Naive B cell (primary cell): ENCODE measurements at regions not wholly inside any gene's neighbourhood (a gene's known extent, or its start where the extent isn't known, plus 50 kb on each side); places are given as distances from the start of the nearest gene placed in this dataset.
"Not testable (repeated sequence)": the region's sequence is repeated elsewhere in the genome, so short reads cannot be mapped to it uniquely, and the experiment has no call there.

Experiments used
- ATAC-seq, 2 donors: fragments of 150-1000 bp; cut with Tn5 transposase; 2 replicates each; pipeline ENCODE4 v1.10.0; 2021; ENCODE audit warnings: low read depth in 2 of 2, mild to moderate bottlenecking in 2 of 2, moderate library complexity in 2 of 2
- DNase-seq: peaks from one replicate; pipeline ENCODE4 v3.0.0; 2022
- H3K27ac Mint-ChIP-seq, 6 donors: one replicate each; pipeline ENCODE4 v1.8.0; 2020 to 2022; ENCODE audit warnings: mild to moderate bottlenecking in 6 of 6, mixed read lengths in 6 of 6, moderate library complexity in 5 of 6, inconsistent platforms in 2 of 6
- H3K27me3 Mint-ChIP-seq, 3 donors: one replicate each; pipeline ENCODE4 v1.8.0; 2021 to 2022; ENCODE audit warnings: mixed read lengths in 3 of 3, mild to moderate bottlenecking in 1 of 3
- H3K36me3 Mint-ChIP-seq, 2 donors: one replicate each; pipeline ENCODE4 v1.8.0; 2020 to 2022; ENCODE audit warnings: mixed read lengths in 2 of 2, inconsistent platforms in 1 of 2, mild to moderate bottlenecking in 1 of 2
- H3K4me1 Mint-ChIP-seq, 3 donors: one replicate each; pipeline ENCODE4 v1.8.0; 2020 to 2022; ENCODE audit warnings: mixed read lengths in 3 of 3, inconsistent platforms in 1 of 3, mild to moderate bottlenecking in 1 of 3, moderate library complexity in 1 of 3
- H3K4me3 Mint-ChIP-seq, 8 donors: one replicate each; pipeline ENCODE4 v1.8.0; 2020 to 2022; ENCODE audit warnings: mild to moderate bottlenecking in 8 of 8, mixed read lengths in 8 of 8, moderate library complexity in 8 of 8, inconsistent platforms in 2 of 8
- H3K9me3 Mint-ChIP-seq, 7 donors: one replicate each; pipeline ENCODE4 v1.8.0; 2020 to 2022; ENCODE audit warnings: mixed read lengths in 7 of 7, mild to moderate bottlenecking in 5 of 7, inconsistent platforms in 2 of 7, moderate library complexity in 1 of 7

- Mint-ChIP-seq H3K9me3 (peaks cover 1 to 25% (median 19%) of the 10 kb centered on the region in 7 donors), H3K27me3 (peaks cover 0 to 8% (median 0%) of the 10 kb centered on the region in 3 donors), H3K4me1 (peaks cover 0 to 1% (median 0%) of the 10 kb centered on the region in 3 donors), H3K27ac (no peak overlapping the region), H3K36me3 (no peaks in the 10 kb centered on the region), H3K4me3 (no peak overlapping the region)
- no peak for ATAC-seq
- DNase-seq = no peak
Measured at GRCh38 chrX:56343219-56343618, 111.1 kb downstream of the KLF8 start.

- Mint-ChIP-seq H3K4me3 (no peak overlapping the region), H3K27ac (no peak overlapping the region), H3K4me1 (peaks cover 0 to 1% (median 0%) of the 10 kb centered on the region in 3 donors), H3K9me3 (peaks cover 1 to 27% (median 16%) of the 10 kb centered on the region in 7 donors), H3K27me3 (peaks cover 0 to 8% (median 0%) of the 10 kb centered on the region in 3 donors), H3K36me3 (no peaks in the 10 kb centered on the region)
- ATAC-seq = no peak
- no peak for DNase-seq
Measured at GRCh38 chrX:56343664-56344063, 111.5 kb downstream of the KLF8 start.

GRCh38 chrX:56358145-56358544, 126.0 kb downstream of the KLF8 start:
- not testable (repeated sequence) for ATAC-seq, H3K27ac Mint-ChIP-seq, H3K4me3 Mint-ChIP-seq, H3K27me3 Mint-ChIP-seq, H3K36me3 Mint-ChIP-seq, H3K4me1 Mint-ChIP-seq, DNase-seq
- peaks cover 0 to 18% (median 9%) of the 10 kb centered on the region in 7 donors for H3K9me3 Mint-ChIP-seq

- not testable (repeated sequence) for H3K4me1 Mint-ChIP-seq, ATAC-seq, H3K4me3 Mint-ChIP-seq
Measured at GRCh38 chrX:56365171-56365570, 133.0 kb downstream of the KLF8 start.

GRCh38 chrX:56366901-56367300, 134.7 kb downstream of the KLF8 start:
- Mint-ChIP-seq H3K4me1 (no peaks in the 10 kb centered on the region), H3K36me3 (no peaks in the 10 kb centered on the region), H3K27ac (no peak overlapping the region), H3K4me3 (no peak overlapping the region), H3K27me3 (peaks cover 0 to 5% (median 0%) of the 10 kb centered on the region in 3 donors), H3K9me3 (peaks cover 0 to 14% (median 7%) of the 10 kb centered on the region in 7 donors)
- DNase-seq (no peak), ATAC-seq (no peak)

More at GRCh38 chrX:56365171-56365570, 133.0 kb downstream of the KLF8 start:
- H3K27me3 Mint-ChIP-seq, H3K36me3 Mint-ChIP-seq, DNase-seq, H3K27ac Mint-ChIP-seq: not testable (repeated sequence)
- H3K9me3 Mint-ChIP-seq = peaks cover 0 to 14% (median 8%) of the 10 kb centered on the region in 7 donors

- peaks cover 0 to 5% (median 0%) of the 10 kb centered on the region in 3 donors for H3K27me3 Mint-ChIP-seq
- no peaks in the 10 kb centered on the region for H3K4me1 Mint-ChIP-seq
- H3K9me3 Mint-ChIP-seq = peaks cover 0 to 14% (median 3%) of the 10 kb centered on the region in 7 donors
- no peak overlapping the region for H3K27ac Mint-ChIP-seq
- ATAC-seq = no peak
- H3K36me3 Mint-ChIP-seq = no peaks in the 10 kb centered on the region
- no peak for DNase-seq
- H3K4me3 Mint-ChIP-seq = no peak overlapping the region
Measured at GRCh38 chrX:56368962-56369361, 136.8 kb downstream of the KLF8 start.

GRCh38 chrX:56379984-56380780, 148.0 kb downstream of the KLF8 start:
- H3K9me3 Mint-ChIP-seq, H3K36me3 Mint-ChIP-seq, ATAC-seq, H3K4me1 Mint-ChIP-seq, H3K27ac Mint-ChIP-seq, H3K27me3 Mint-ChIP-seq, H3K4me3 Mint-ChIP-seq, DNase-seq: not testable (repeated sequence)

GRCh38 chrX:56382278-56382677, 150.1 kb downstream of the KLF8 start:
- Mint-ChIP-seq H3K36me3 (no peaks in the 10 kb centered on the region), H3K27me3 (no peaks in the 10 kb centered on the region), H3K4me1 (no peaks in the 10 kb centered on the region), H3K4me3 (no peak overlapping the region), H3K27ac (no peak overlapping the region), H3K9me3 (peaks cover 0 to 3% (median 0%) of the 10 kb centered on the region in 7 donors)
- no peak for DNase-seq
- ATAC-seq = no peak

- no peaks in the 10 kb centered on the region for H3K4me1 Mint-ChIP-seq
- no peaks in the 10 kb centered on the region for H3K27me3 Mint-ChIP-seq
- no peak overlapping the region for H3K4me3 Mint-ChIP-seq
- H3K36me3 Mint-ChIP-seq = no peaks in the 10 kb centered on the region
- ATAC-seq (no peak), DNase-seq (no peak)
- H3K27ac Mint-ChIP-seq = no peak overlapping the region
- H3K9me3 Mint-ChIP-seq = peaks cover 0 to 3% (median 0%) of the 10 kb centered on the region in 7 donors
Measured at GRCh38 chrX:56385336-56385735, 153.2 kb downstream of the KLF8 start.

GRCh38 chrX:56385960-56386359, 153.8 kb downstream of the KLF8 start:
- no peaks in the 10 kb centered on the region for H3K36me3 Mint-ChIP-seq
- H3K4me1 Mint-ChIP-seq = no peaks in the 10 kb centered on the region
- no peak for DNase-seq
- no peaks in the 10 kb centered on the region for H3K27me3 Mint-ChIP-seq
- H3K27ac Mint-ChIP-seq = no peak overlapping the region
- no peak for ATAC-seq
- H3K9me3 Mint-ChIP-seq = peaks cover 0 to 3% (median 0%) of the 10 kb centered on the region in 7 donors
- H3K4me3 Mint-ChIP-seq = no peak overlapping the region

- no peak for ATAC-seq
- H3K27ac Mint-ChIP-seq = peak overlapping the region in 2 of 6 donors; percentile 0 to 3
- DNase-seq = no peak
- no peaks in the 10 kb centered on the region for H3K36me3 Mint-ChIP-seq
- H3K4me3 Mint-ChIP-seq = peak overlapping the region in 1 of 8 donors; percentile 3
- H3K27me3 Mint-ChIP-seq = peaks cover 0 to 4% (median 0%) of the 10 kb centered on the region in 3 donors
- H3K9me3 Mint-ChIP-seq = peaks cover 0 to 7% (median 0%) of the 10 kb centered on the region in 7 donors
- H3K4me1 Mint-ChIP-seq = no peaks in the 10 kb centered on the region
Measured at GRCh38 chrX:56397636-56398035, 165.5 kb downstream of the KLF8 start.

- Mint-ChIP-seq H3K4me1 (no peaks in the 10 kb centered on the region), H3K27me3 (no peaks in the 10 kb centered on the region), H3K9me3 (peaks cover 0 to 17% (median 14%) of the 10 kb centered on the region in 7 donors), H3K27ac (no peak overlapping the region), H3K4me3 (no peak overlapping the region), H3K36me3 (no peaks in the 10 kb centered on the region)
- ATAC-seq (no peak), DNase-seq (no peak)
Measured at GRCh38 chrX:56402207-56402606, 161.2 kb upstream of the UBQLN2 start.

- Mint-ChIP-seq H3K27ac (no peak overlapping the region), H3K4me1 (no peaks in the 10 kb centered on the region), H3K27me3 (no peaks in the 10 kb centered on the region), H3K9me3 (peaks cover 5 to 25% (median 20%) of the 10 kb centered on the region in 7 donors), H3K4me3 (no peak overlapping the region), H3K36me3 (no peaks in the 10 kb centered on the region)
- ATAC-seq (no peak), DNase-seq (no peak)
Measured at GRCh38 chrX:56429581-56429980, 133.8 kb upstream of the UBQLN2 start.

- H3K9me3 Mint-ChIP-seq = peaks cover 0 to 33% (median 26%) of the 10 kb centered on the region in 7 donors
- ATAC-seq, H3K36me3 Mint-ChIP-seq, H3K4me3 Mint-ChIP-seq, DNase-seq, H3K4me1 Mint-ChIP-seq, H3K27ac Mint-ChIP-seq, H3K27me3 Mint-ChIP-seq: not testable (repeated sequence)
Measured at GRCh38 chrX:56451981-56452380, 111.4 kb upstream of the UBQLN2 start.
